ENCODE measurements at regions not wholly inside any gene's neighbourhood (a gene's known extent, or its start where the extent isn't known, plus 50 kb on each side); places are given as distances from the start of the nearest gene placed in this dataset.

- in situ Hi-C loops (cut with HindIII; ENCODE audit: low sequenced_read_pairs): loop anchor here (10.0 kb wide), 1 partner anchor 241 kb away; no protein-coding TSS in a partner anchor
- DNase-seq (ENCODE audit: low read depth): no peak
- no peak for TF ChIP-seq CTCF (IDR thresholded peaks at IDR 0.05; ENCODE audit: low read depth, low read length, missing control alignments)
- H3K4me3 ChIP-seq (ENCODE audit: low read depth, low read length): no peak overlapping the region
These were observed 1093.8 kb upstream of the AGA start for GRCh38 chr4:178535939-178536579.

GRCh38 chr4:178553201-178553600 is 1111.0 kb upstream of the AGA start:
- TF ChIP-seq CTCF (IDR thresholded peaks at IDR 0.05; ENCODE audit: low read depth, low read length, missing control alignments): no peak
- H3K4me3 ChIP-seq (ENCODE audit: low read depth, low read length): no peak overlapping the region
- in situ Hi-C loops (cut with HindIII; ENCODE audit: low sequenced_read_pairs): no loop called here
- no peak for DNase-seq (ENCODE audit: low read depth)

DNA sequence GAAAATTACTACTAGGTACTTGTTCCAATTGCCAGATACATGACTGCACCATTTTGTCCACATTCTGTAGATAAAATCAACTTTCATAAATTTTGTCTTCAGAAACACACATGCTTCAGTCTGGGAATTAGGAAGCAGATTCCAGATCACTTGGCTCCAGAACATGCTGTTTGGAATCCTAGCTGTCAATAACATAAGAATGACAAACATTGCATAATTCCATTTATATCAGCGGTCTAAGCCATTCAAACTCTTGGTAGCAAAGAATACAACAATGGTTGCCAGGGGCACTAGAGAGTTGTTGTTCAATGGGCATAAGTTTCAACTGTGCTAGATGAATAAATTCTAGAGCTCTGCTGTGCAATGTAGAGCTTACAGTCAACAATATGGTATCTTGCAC is 1112.1 kb upstream of the AGA start:
- H3K4me3 ChIP-seq (ENCODE audit: low read depth, low read length): no peak overlapping the region
- no peak for DNase-seq (ENCODE audit: low read depth)
- in situ Hi-C loops (cut with HindIII; ENCODE audit: low sequenced_read_pairs): no loop called here
- TF ChIP-seq CTCF (IDR thresholded peaks at IDR 0.05; ENCODE audit: low read depth, low read length, missing control alignments): no peak

- in situ Hi-C loops (cut with HindIII; ENCODE audit: low sequenced_read_pairs): no loop called here
- DNase-seq (ENCODE audit: low read depth): no peak
- TF ChIP-seq CTCF (IDR thresholded peaks at IDR 0.05; ENCODE audit: low read depth, low read length, missing control alignments): no peak
- H3K4me3 ChIP-seq (ENCODE audit: low read depth, low read length): no peak overlapping the region
These were observed 1114.6 kb upstream of the AGA start for GRCh38 chr4:178556796-178557195.

DNA sequence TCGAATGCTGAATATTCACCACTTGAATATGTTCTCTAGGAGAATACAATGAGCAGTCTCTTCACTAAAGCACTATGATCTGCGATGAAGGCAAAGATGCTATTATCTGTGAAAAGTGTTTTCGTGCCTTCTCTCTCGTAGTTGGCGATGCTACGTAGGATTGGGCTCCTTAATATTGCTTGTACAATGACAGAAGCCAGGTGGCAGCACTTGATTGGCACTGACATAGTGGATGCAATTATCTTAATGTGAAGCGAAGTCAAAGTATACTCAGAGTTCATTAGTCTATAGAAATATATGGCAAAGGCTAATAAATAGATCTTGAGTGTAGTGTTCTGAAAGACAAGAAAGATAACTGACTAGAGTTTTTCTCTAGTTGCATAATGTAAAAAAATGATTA is 1135.7 kb upstream of the AGA start:
- in situ Hi-C loops (cut with HindIII; ENCODE audit: low sequenced_read_pairs): no loop called here
- no peak overlapping the region for H3K4me3 ChIP-seq (ENCODE audit: low read depth, low read length)
- TF ChIP-seq CTCF (IDR thresholded peaks at IDR 0.05; ENCODE audit: low read depth, low read length, missing control alignments): no peak
- no peak for DNase-seq (ENCODE audit: low read depth)

DNA sequence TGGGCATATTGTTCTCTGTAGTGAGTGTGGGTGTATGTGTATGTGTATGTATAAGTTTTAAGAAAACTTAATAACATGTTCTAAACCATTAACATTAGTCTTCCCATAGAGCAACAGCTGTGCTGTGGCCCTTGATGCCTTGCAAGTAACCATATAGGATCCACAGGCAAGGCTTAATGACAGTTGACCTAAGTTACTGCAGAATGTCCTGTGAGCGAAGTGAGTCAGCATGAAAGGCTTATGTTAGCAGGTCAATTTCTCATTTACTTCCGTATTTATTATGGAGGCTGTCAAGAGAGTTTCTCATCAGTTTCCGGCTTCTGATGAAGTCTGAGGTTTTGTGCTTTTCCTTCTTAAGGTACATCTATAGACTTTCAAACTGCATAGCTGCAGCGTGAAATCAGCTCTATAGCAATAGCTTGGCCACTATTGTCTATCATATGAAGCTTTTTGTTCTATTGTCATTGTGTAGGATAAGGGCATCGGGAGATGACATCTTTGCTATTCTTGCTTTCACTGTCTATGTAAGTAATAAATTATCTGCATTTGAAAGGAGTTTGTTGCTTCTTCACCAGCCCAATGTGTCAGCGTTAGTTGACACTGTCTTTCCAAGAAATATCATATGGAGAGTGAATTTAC is 1153.4 kb upstream of the AGA start:
- H3K4me3 ChIP-seq (ENCODE audit: low read depth, low read length): no peak overlapping the region
- DNase-seq (ENCODE audit: low read depth): no peak
- in situ Hi-C loops (cut with HindIII; ENCODE audit: low sequenced_read_pairs): no loop called here
- TF ChIP-seq CTCF (IDR thresholded peaks at IDR 0.05; ENCODE audit: low read depth, low read length, missing control alignments): no peak

All from astrocyte of the cerebellum (primary cell).